B cell (primary cell): ENCODE measurements at regions not wholly inside any gene's neighbourhood (a gene's known extent, or its start where the extent isn't known, plus 50 kb on each side); places are given as distances from the start of the nearest gene placed in this dataset.
"Not testable (repeated sequence)": the region's sequence is repeated elsewhere in the genome, so short reads cannot be mapped to it uniquely, and the experiment has no call there.

ENCODE experiments used
- ATAC-seq: fragments of 200-7000 bp; cut with Tn5 transposase; one replicate; pipeline ENCODE4 v1.10.0; 2021; ENCODE audit warnings: low read depth, mild to moderate bottlenecking, moderate number of reproducible peaks, moderate library complexity
- CTCF ChIA-PET: fragments of 350-600 bp; sonication (Branson Sonifier 250); formaldehyde crosslinking; loops from one replicate; lab custom pipeline; 2021; ENCODE audit warnings: antibody characterized with exemption, inconsistent platforms; lab: Charles Lee
- POLR2A ChIA-PET: fragments of 350-600 bp; sonication (Branson Sonifier 250); formaldehyde crosslinking; loops from one replicate; lab custom pipeline; 2021; ENCODE audit warnings: antibody characterized with exemption; lab: Charles Lee
- DNase-seq: peaks from one replicate; pipeline ENCODE4 v3.0.0; 2013
- H2AFZ ChIP-seq: 2 replicates; pipeline ENCODE4 v1.6.1; 2012; ENCODE audit warnings: mild to moderate bottlenecking, low read depth, low read length; ENCODE audit not compliant: insufficient read depth, poor library complexity, severe bottlenecking
- H3K27ac ChIP-seq, 2 donors: 1 replicate in 1 of 2; 2 replicates in 1 of 2; pipeline ENCODE4 v1.5.1; 2012 to 2013; ENCODE audit warnings: low read length in 2 of 2, mild to moderate bottlenecking in 2 of 2, moderate library complexity in 1 of 2
- H3K27me3 ChIP-seq, 4 experiments: fragments of 200-600 bp in 1 of 4; sonication (generic) in 1 of 4; replicated peaks in 1 of 4; 1 replicate in 2 of 4; 2 replicates in 2 of 4; pipeline versions ENCODE4 v1.6.1 to v1.7.0; 2013 to 2016; ENCODE audit warnings: low read length in 3 of 4, mild to moderate bottlenecking in 2 of 4, mixed read lengths in 1 of 4, moderate library complexity in 1 of 4; ENCODE audit not compliant: insufficient read depth in 4 of 4, control insufficient read depth in 3 of 4; ENCODE audit errors: control extremely low read depth in 1 of 4
- H3K36me3 ChIP-seq, 2 experiments: replicated peaks in 1 of 2; 1 replicate in 1 of 2; 2 replicates in 1 of 2; pipeline versions ENCODE4 v1.6.1 to v1.7.1; 2013; ENCODE audit warnings: low read length in 1 of 2; ENCODE audit not compliant: insufficient read depth in 2 of 2, control insufficient read depth in 1 of 2; ENCODE audit errors: control extremely low read depth in 1 of 2, extremely low read depth in 1 of 2
- H3K4me1 ChIP-seq, 2 donors: fragments of 200-600 bp in 1 of 2; sonication (generic) in 1 of 2; 1 replicate in 1 of 2; 2 replicates in 1 of 2; pipeline versions ENCODE4 v1.5.1 to v1.6.1; 2013 to 2017; ENCODE audit warnings: low read length in 2 of 2; ENCODE audit not compliant: control insufficient read depth in 2 of 2, insufficient read depth in 2 of 2
- H3K4me2 ChIP-seq: replicated peaks from 2 replicates; pipeline ENCODE3; 2012; ENCODE audit warnings: mild to moderate bottlenecking, low read depth, low read length; ENCODE audit not compliant: poor library complexity, severe bottlenecking
- H3K4me3 ChIP-seq, 5 experiments: fragments of 200-600 bp in 1 of 5; sonication (generic) in 1 of 5; 1 replicate in 3 of 5; 2 replicates in 2 of 5; pipeline versions ENCODE4 v1.5.1 to v1.7.0; 2011 to 2016; ENCODE audit warnings: low read length in 4 of 5, mild to moderate bottlenecking in 4 of 5, low read depth in 2 of 5, control low read depth in 1 of 5, moderate library complexity in 1 of 5; ENCODE audit not compliant: insufficient read depth in 1 of 5; ENCODE audit errors: control extremely low read depth in 1 of 5, extremely low read depth in 1 of 5
- H3K79me2 ChIP-seq: fragments of 200-600 bp; sonication (generic); one replicate; pipeline ENCODE4 v1.6.0; 2016; ENCODE audit warnings: low read length; ENCODE audit not compliant: control insufficient read depth, insufficient read depth
- H3K9ac ChIP-seq: fragments of 200-600 bp; sonication (generic); 2 replicates; pipeline ENCODE4 v1.6.1; 2017; ENCODE audit warnings: mild to moderate bottlenecking, low read length, moderate library complexity
- H3K9me3 ChIP-seq, 3 donors: one replicate each; pipeline versions ENCODE4 v1.6.1 to v1.7.1; 2013; ENCODE audit warnings: low read length in 2 of 3; ENCODE audit not compliant: control insufficient read depth in 2 of 3, insufficient read depth in 1 of 3; ENCODE audit errors: control extremely low read depth in 1 of 3
- H4K20me1 ChIP-seq: 2 replicates; pipeline ENCODE4 v1.6.0; 2012; ENCODE audit warnings: mild to moderate bottlenecking, low read length; ENCODE audit not compliant: insufficient read depth, control insufficient read depth, poor library complexity, severe bottlenecking
- H3K27ac Mint-ChIP-seq: one replicate; pipeline ENCODE4 v1.8.0; 2021; ENCODE audit warnings: mixed read lengths
- H3K27me3 Mint-ChIP-seq: one replicate; pipeline ENCODE4 v1.8.0; 2021; ENCODE audit warnings: mixed read lengths
- H3K4me1 Mint-ChIP-seq: one replicate; pipeline ENCODE4 v1.8.0; 2021; ENCODE audit warnings: mixed read lengths
- H3K4me3 Mint-ChIP-seq: one replicate; pipeline ENCODE4 v1.8.0; 2021; ENCODE audit warnings: mixed read lengths
- H3K9me3 Mint-ChIP-seq: one replicate; pipeline ENCODE4 v1.8.0; 2022; ENCODE audit warnings: mixed read lengths; ENCODE audit not compliant: insufficient read depth
- CTCF ChIP-seq: fragments of 200-600 bp; IDR thresholded peaks from one replicate; pipeline ENCODE4 v1.8.0; 2022; ENCODE audit warnings: antibody characterized with exemption, mild to moderate bottlenecking
- EZH2 ChIP-seq: IDR thresholded peaks from 2 replicates; pipeline ENCODE4 v1.6.1; 2012; ENCODE audit warnings: borderline replicate concordance, low read depth, mild to moderate bottlenecking, moderate library complexity, low read length; ENCODE audit not compliant: insufficient read depth, poor library complexity, severe bottlenecking
- WGBS: methylation state at CpG from one replicate; pipeline ENCODE4 v1.1.5; 2013; ENCODE audit warnings: missing lambda C conversion rate; ENCODE audit not compliant: insufficient coverage; 5-methylcytosine and 5-hydroxymethylcytosine counted together
- intact Hi-C: fragments of 100-400 bp; cut with micrococcal nuclease; formaldehyde crosslinking; loops from one replicate; pipeline ENCODE4 v1.10.0; 2022

- ATAC-seq, result no peak
- no peaks in the 10 kb centered on the region for H3K27me3 ChIP-seq
- H2AFZ ChIP-seq, result no peak overlapping the region
- H3K4me3 ChIP-seq, result no peak overlapping the region
- H3K9ac ChIP-seq, result no peak overlapping the region
- TF ChIP-seq CTCF, result no peak
- TF ChIP-seq EZH2, result no peak
- H3K27ac ChIP-seq, result no peak overlapping the region
- H3K79me2 ChIP-seq, result no peaks in the 10 kb centered on the region
- ChIA-PET CTCF (no interaction called here), POLR2A (no interaction called here)
- H3K4me3 Mint-ChIP-seq, result no peak overlapping the region
- no peaks in the 10 kb centered on the region for H3K4me1 ChIP-seq
- H3K4me1 Mint-ChIP-seq, result no peaks in the 10 kb centered on the region
- H3K4me2 ChIP-seq, result no peak overlapping the region
- intact Hi-C loops, result no loop called here
- H3K27me3 Mint-ChIP-seq, result no peaks in the 10 kb centered on the region
- no peak for DNase-seq
- peaks cover 14% of the 10 kb centered on the region for H3K9me3 Mint-ChIP-seq
- H3K9me3 ChIP-seq, result peaks cover 0 to 8% (median 4%) of the 10 kb centered on the region in 3 donors
- no peak overlapping the region for H3K27ac Mint-ChIP-seq
- no peaks in the 10 kb centered on the region for H3K36me3 ChIP-seq
- no peaks in the 10 kb centered on the region for H4K20me1 ChIP-seq
These were observed 488.3 kb upstream of the SYT1 start for GRCh38 chr12:78376257-78376656.

GRCh38 chr12:78379065-78379464 is 485.5 kb upstream of the SYT1 start:
- H2AFZ ChIP-seq, H3K27me3 Mint-ChIP-seq, H4K20me1 ChIP-seq, CTCF ChIA-PET, ATAC-seq, H3K27me3 ChIP-seq, H3K4me1 Mint-ChIP-seq, H3K9me3 ChIP-seq, H3K4me3 ChIP-seq, H3K4me1 ChIP-seq, intact Hi-C loops, POLR2A ChIA-PET, H3K9ac ChIP-seq, H3K27ac Mint-ChIP-seq, H3K36me3 ChIP-seq, DNase-seq, H3K27ac ChIP-seq, H3K4me3 Mint-ChIP-seq, H3K79me2 ChIP-seq, H3K4me2 ChIP-seq: not testable (repeated sequence)
- H3K9me3 Mint-ChIP-seq, result peaks cover 14% of the 10 kb centered on the region
- WGBS, result 100% methylated on average over 1 of the region's 2 CpGs
